ENCODE measurements at regions not wholly inside any gene's neighbourhood (a gene's known extent, or its start where the extent isn't known, plus 50 kb on each side); places are given as distances from the start of the nearest gene placed in this dataset.

GRCh38 chr15:29392358-29392757, 122.7 kb upstream of the NSMCE3 start:
- no peak overlapping the region for H3K56ac ChIP-seq (ENCODE audit: extremely low read depth, insufficient read depth, low read length)
- no peak overlapping the region for H3K14ac ChIP-seq (replicated peaks; ENCODE audit: low read depth, low read length)
- H4K20me1 ChIP-seq (ENCODE audit: insufficient read depth, low read length) = no peaks in the 10 kb centered on the region
- H4K5ac ChIP-seq (ENCODE audit: low read depth, low read length) = no peak overlapping the region
- no peak overlapping the region for H2AK9ac ChIP-seq (replicated peaks; ENCODE audit: low read depth, low read length, poor library complexity)
- ATAC-seq (ENCODE audit: low read depth) = no peak
- BruUV-seq (replicated peaks) = no TSS peak
- ChIA-PET CTCF (no interaction called here), POLR2A (ENCODE audit: unreplicated experiment) (no interaction called here)
- no peak overlapping the region for H3K27ac ChIP-seq (ENCODE audit: insufficient read depth, low read length)
- no peak overlapping the region for H3K4me2 ChIP-seq (ENCODE audit: low read depth, low read length)
- no peak overlapping the region for H2BK15ac ChIP-seq (ENCODE audit: low read depth, low read length)
- H4K91ac ChIP-seq (ENCODE audit: insufficient read depth, low read depth, low read length) = no peak overlapping the region
- H3K4me3 ChIP-seq (ENCODE audit: insufficient read depth, low read depth, low read length) = no peak overlapping the region
- no peak for DNase-seq
- no peaks in the 10 kb centered on the region for H3K36me3 ChIP-seq (ENCODE audit: control insufficient read depth, insufficient read depth, low read length)
- 100% methylated on average over 2 of the region's 7 CpGs; no CpG with 5 or more reads in 1 of the 2 experiments for WGBS, 2 experiments (ENCODE audit: extremely low coverage in 2 of 2, insufficient read length in 1 of 2)
- no peak overlapping the region for H2BK20ac ChIP-seq (ENCODE audit: low read depth, low read length)
- H3K4ac ChIP-seq (ENCODE audit: low read depth, low read length) = no peak overlapping the region
- intact Hi-C loops (cut with micrococcal nuclease) (no loop called here), in situ Hi-C loops (cut with MboI; ENCODE audit: low sequenced_read_pairs) (no loop called here), dilution Hi-C loops (cut with HindIII; ENCODE audit: low sequenced_read_pairs, unreplicated experiment) (no loop called here)
- no peaks in the 10 kb centered on the region for H3K79me1 ChIP-seq (ENCODE audit: low read depth in 1 of 2, low read length in 2 of 2)
- H3K18ac ChIP-seq (ENCODE audit: low read depth, low read length) = no peak overlapping the region
- TF ChIP-seq POLR2A (IDR thresholded peaks at IDR 0.05; ENCODE audit: low read depth, low read length) = no peak
- no peak for TF ChIP-seq BHLHE40 (IDR thresholded peaks at IDR 0.05; ENCODE audit: low read depth, low read length)
- TF ChIP-seq, protein P1, sequence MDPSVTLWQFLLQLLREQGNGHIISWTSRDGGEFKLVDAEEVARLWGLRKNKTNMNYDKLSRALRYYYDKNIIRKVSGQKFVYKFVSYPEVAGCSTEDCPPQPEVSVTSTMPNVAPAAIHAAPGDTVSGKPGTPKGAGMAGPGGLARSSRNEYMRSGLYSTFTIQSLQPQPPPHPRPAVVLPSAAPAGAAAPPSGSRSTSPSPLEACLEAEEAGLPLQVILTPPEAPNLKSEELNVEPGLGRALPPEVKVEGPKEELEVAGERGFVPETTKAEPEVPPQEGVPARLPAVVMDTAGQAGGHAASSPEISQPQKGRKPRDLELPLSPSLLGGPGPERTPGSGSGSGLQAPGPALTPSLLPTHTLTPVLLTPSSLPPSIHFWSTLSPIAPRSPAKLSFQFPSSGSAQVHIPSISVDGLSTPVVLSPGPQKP (IDR thresholded peaks at IDR 0.05; ENCODE audit: borderline replicate concordance, low read depth, low read length) = no peak
- no peak for TF ChIP-seq CEBPB (IDR thresholded peaks at IDR 0.05; ENCODE audit: low read depth, low read length)
- no peak for TF ChIP-seq RFX5 (IDR thresholded peaks at IDR 0.05; ENCODE audit: low read depth, low read length)
- no peak for TF ChIP-seq MXI1 (IDR thresholded peaks at IDR 0.05; ENCODE audit: borderline replicate concordance, low read depth, low read length)
- no peak for TF ChIP-seq CHD1 (IDR thresholded peaks at IDR 0.05; ENCODE audit: low read depth, low read length)
- H3K9me1 ChIP-seq (ENCODE audit: insufficient read depth, low read length) = no peaks in the 10 kb centered on the region
- no peaks in the 10 kb centered on the region for H3K9me3 ChIP-seq (ENCODE audit: control insufficient read depth, insufficient read depth, low read length)
- H2AFZ ChIP-seq (replicated peaks; ENCODE audit: low read length, poor library complexity) = no peak overlapping the region
- no peaks in the 10 kb centered on the region for H3K27me3 ChIP-seq (ENCODE audit: control insufficient read depth, insufficient read depth, low read length)
- H2BK5ac ChIP-seq (ENCODE audit: low read depth, low read length, poor library complexity, severe bottlenecking) = no peak overlapping the region
- no peaks in the 10 kb centered on the region for H3K4me1 ChIP-seq (ENCODE audit: control insufficient read depth, insufficient read depth, low read length)
- no peak overlapping the region for H2AK5ac ChIP-seq (ENCODE audit: low read depth, low read length)
- H3K9ac ChIP-seq (ENCODE audit: low read depth, low read length) = no peak overlapping the region
- no peak overlapping the region for H4K8ac ChIP-seq (ENCODE audit: low read depth in 2 of 2, low read length in 2 of 2)
- H2BK120ac ChIP-seq (ENCODE audit: low read depth, low read length) = no peak overlapping the region
- no peak overlapping the region for H3K23ac ChIP-seq (ENCODE audit: low read depth, low read length)
